HG03469 (cell line): ENCODE measurements at regions not wholly inside any gene's neighbourhood (a gene's known extent, or its start where the extent isn't known, plus 50 kb on each side); places are given as distances from the start of the nearest gene placed in this dataset.

ENCODE experiments used
- ATAC-seq: cut with Tn5 transposase; IDR thresholded peaks from one replicate; pipeline ENCODE4 v1.9.1; 2021; ENCODE audit warnings: mild to moderate bottlenecking, moderate library complexity, moderate number of reproducible peaks; ENCODE audit not compliant: unreplicated experiment

DNA sequence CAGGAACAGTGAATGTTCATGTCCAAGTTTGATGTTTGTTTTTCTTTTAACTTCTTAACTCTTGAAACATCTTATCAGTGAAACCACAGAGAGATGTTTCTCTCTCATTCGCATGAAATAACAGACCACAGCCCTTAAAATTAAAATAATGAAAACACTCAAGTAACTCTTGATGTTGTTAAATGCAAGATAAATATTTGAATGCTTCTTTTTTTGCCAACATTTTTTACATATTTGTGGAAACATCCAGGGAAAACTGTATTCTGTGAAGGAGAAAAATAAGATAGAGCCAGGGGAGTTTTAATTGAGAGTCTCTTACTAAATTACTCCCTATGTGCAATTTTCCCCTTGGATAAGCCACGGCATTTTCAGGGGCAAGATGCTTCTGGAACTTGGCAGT lies 361.8 kb upstream of the MGMT start:
- no peak for ATAC-seq

GRCh38 chr10:129106314-129106713 lies 360.7 kb upstream of the MGMT start:
- ATAC-seq = no peak

- no peak for ATAC-seq
Observed at GRCh38 chr10:129107525-129107924, 359.5 kb upstream of the MGMT start.

- no peak for ATAC-seq
Observed at GRCh38 chr10:129108378-129108777, 358.7 kb upstream of the MGMT start.

DNA sequence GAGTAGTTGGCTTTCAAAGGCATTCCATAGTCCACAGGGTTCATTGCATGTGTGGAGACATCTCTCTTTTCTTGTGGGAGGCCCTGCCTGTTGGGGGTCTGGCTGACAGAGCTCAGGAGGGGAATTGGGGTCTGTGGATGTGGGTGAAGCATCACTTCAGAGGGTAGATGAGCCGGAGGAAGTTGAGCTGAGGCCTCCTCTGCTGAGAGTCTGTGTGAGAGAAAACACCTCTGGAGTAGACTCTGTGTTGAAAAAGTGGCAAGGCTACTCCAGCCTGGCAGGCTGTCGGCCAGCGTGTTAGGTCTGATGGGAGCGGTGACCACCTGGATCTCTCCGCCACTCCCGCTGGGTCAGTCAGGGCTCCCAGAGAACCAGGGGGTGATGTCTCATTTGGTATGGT lies 358.0 kb upstream of the MGMT start:
- no peak for ATAC-seq

DNA sequence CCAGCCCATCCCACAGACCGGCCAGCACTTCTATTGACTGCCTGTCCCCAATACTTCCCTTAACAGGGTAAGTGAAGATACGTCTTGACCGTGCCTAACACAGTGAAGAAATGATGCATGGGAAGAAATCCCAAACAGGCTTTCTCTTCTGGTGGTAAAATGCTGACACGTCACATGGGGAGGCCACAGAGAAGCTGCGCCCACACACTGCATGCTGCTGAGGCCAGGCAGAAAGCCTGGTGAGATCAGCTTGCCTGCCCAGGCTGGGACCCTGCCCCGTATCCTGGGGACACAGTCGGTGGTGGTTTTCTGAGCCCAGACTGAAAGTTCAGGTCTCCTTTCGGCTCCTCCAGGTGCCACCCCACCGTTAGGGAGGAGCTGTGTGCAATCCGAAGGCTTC lies 356.3 kb upstream of the MGMT start:
- no peak for ATAC-seq

GRCh38 chr10:129111922-129112321 lies 355.1 kb upstream of the MGMT start:
- ATAC-seq = no peak

- ATAC-seq = no peak
Observed at GRCh38 chr10:129114588-129114987, 352.5 kb upstream of the MGMT start.

- ATAC-seq = no peak
Observed at GRCh38 chr10:129116371-129116770, 350.7 kb upstream of the MGMT start.

DNA sequence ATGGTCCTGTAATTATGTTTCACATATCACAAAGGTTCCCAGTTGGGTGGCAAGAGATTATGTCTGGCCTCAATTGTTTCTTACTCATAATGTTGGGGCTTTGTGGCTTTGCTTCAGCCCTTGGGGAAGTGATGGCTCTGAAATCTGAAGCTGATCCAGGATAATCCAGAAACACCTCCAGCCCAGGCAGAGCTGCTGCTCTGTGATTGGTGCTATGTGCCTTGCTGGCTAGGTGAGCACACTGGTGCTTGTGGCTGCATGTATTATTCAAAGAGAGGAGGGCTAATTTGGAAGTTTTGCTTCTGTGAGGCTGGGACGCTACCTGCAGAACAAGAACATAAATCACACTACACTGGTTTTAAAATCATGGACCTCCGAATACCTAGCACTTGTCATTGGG lies 346.6 kb upstream of the MGMT start:
- ATAC-seq = no peak

DNA sequence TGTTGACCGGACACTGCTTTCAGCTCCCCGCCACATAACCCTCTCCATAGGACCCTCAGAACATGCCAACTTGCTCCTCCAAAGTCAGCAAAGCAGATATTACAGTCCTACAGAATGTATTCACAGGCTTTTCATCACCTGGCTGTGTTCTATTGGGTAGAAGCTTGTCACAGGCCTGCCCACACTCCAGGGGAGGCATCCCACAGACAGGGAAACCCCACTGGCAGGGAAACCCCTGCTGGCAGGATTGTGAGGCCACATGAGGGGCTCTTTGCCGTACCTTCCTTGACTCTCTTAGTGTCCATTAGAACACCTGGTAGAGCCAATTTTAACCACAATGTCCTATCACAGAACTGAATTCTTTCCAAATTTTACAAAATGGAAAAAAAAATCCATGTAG lies 344.2 kb upstream of the MGMT start:
- ATAC-seq = no peak

DNA sequence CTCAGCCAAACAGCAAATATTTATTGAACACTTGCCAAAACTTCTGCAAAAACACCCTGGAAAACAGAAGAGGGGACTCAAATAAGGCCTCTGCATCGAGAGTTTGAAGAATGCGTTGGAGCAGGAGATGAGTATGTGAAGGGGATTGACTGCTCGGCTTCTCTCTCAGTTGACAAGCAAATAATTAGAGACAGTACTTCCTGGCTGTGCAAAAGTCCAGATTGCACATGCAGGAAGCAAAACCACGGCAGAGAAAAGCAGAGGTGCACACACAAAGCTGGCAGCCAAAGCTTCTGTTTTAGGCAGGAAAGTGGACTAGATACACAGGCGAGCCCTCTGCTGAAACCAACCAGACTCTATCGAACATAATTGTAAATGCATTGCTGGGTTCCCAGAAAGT lies 343.6 kb upstream of the MGMT start:
- ATAC-seq = no peak

DNA sequence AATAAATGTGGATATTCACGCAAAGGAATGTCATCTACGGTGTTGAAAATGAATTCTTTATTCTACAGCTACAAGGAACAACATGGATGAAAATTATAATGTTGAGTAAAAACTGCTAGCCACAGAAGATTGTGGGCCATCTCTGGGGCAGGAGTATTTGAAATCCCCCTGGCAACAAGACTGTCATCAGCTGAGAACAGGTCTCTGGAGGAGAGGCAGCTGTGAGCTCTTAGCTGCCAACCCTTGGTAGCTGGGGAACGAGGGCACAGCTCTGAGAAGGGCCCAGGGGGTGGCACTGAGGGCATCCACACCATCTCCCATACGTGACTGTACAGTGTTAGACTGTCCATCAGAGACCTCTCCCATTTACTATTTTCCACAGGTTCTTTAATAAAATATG lies 340.1 kb upstream of the MGMT start:
- ATAC-seq = no peak

DNA sequence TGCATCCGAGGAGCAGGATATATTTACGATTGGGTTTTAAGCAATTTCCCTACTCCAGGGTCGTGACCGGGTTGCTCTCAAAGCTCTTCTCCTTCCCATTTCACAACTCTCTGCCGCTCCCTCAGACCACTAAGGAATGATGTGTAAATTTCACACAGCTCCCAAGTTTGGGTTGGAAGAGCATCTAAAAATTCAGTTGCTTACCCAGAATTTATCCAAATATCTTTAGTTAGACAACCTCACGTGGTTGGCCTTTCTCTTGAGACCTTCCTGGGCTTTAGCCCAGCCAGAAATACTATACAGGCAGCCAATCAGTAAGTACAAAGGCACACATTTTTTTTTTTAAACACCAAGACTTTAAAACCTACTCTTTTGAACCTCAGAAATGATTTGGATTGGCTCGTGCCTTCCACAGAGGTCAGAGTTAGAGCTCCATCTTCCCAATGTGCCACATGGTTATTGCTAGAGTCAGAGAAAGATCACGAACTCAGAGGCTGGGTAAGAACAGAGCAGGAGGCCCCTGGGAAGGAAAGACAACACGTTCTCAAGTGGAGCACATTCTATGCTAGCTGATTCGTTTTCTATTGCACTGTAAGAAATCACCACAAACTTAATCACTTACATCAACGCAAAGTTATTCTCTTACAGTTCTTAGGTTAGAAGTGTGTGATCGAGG lies 335.4 kb upstream of the MGMT start:
- ATAC-seq = no peak

DNA sequence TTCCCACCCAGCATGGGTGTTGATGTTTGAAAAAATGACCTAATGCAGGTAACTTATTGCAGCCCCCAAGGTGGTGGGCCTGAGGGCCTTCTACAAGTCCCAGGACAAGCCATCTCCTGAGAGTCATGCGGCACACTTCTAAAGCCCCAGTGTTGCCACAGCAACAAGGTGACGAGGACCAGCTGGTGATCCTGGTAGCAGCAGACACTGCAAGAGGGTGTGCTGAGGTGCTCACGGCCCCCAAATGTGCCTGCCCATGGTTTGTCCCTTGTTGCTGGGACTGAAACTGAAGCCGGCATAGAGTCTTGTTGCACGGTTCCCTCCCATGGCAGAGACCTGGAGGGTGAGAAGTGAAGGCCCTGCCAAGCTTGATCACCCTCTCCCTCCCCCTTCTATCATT lies 333.2 kb upstream of the MGMT start:
- ATAC-seq = no peak

- ATAC-seq = no peak
Observed at GRCh38 chr10:129134371-129134770, 332.7 kb upstream of the MGMT start.

DNA sequence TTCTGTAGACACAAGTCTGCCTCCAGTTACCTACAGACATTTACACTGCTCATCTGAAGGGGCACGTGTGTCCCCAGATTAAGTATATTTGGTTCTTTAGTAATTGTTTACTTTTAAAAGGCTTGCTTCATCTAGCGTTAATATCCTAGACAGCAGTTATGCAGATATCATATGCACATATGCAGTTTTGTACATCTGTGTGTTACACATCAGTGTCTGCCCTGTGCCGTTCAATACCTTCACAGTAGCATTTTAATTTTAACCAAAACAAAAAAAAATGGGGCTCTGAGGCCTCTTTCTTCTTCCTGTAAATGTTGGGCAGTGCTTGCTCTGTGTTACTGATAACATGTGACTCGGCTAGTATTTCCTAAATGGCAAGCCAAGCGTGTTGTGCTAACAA lies 331.4 kb upstream of the MGMT start:
- no peak for ATAC-seq

GRCh38 chr10:129136074-129136473 lies 331.0 kb upstream of the MGMT start:
- no peak for ATAC-seq

DNA sequence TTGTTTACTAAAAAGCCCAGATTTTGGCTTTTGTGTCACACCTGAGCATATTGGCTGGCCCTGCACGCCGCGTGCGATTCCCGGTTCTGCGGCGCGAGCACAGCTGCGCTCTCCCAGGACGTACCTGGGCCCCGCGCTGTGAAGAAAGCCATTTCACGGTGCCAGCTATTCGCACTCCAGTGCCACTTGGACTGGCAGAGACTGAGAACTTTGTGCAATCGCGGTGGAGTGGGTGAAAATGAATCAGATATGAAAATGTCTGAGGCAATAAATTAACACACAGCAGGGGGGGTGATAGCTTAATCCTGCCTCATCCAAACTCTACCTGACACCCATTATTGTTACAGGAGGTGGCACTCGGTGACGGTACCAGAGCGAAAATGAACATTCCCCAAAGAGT lies 330.1 kb upstream of the MGMT start:
- ATAC-seq = no peak

GRCh38 chr10:129140921-129141885 lies 325.8 kb upstream of the MGMT start:
- no peak for ATAC-seq

- ATAC-seq = no peak
Observed at GRCh38 chr10:129151281-129151680, 315.8 kb upstream of the MGMT start.

DNA sequence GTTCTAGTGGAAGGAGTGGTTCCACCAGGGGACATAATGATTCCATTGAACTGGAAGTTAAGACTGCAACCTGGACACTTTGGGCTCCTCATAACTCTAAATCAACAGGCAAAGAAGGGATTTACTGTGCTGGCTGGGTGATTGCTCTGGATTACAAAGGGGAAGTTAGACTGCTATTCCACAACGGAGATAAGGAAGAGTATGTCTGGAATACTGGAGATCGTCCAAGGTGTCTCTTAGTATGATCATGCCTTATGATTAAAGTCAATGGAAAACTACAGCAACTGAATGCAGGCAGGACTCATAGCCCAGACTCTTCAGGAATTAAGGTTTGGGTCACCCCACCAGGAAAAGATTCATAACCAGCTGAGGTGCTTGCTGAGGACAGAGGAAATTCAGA lies 310.6 kb upstream of the MGMT start:
- ATAC-seq = no peak
